A673 (cell line): ENCODE measurements at regions not wholly inside any gene's neighbourhood (a gene's known extent, or its start where the extent isn't known, plus 50 kb on each side); places are given as distances from the start of the nearest gene placed in this dataset.

Experiments used
- BruUV-seq: library from RNA; stranded (reverse); fragments of 400-500 nt; replicated peaks from 2 replicates; lab custom pipeline; 2021; lab: Mats Ljungman, UMichigan
- CTCF ChIA-PET: fragments of 300-600 bp; sonication (Branson Sonifier 250); formaldehyde crosslinking; loops from one replicate; lab custom pipeline; 2022; ENCODE audit warnings: antibody characterized with exemption; lab: Charles Lee
- POLR2A ChIA-PET: fragments of 300-600 bp; sonication (Branson Sonifier 250); formaldehyde crosslinking; loops from one replicate; lab custom pipeline; 2022; ENCODE audit warnings: antibody characterized with exemption; ENCODE audit not compliant: low non-redundant PET; lab: Charles Lee
- DNase-seq: peaks from one replicate; pipeline ENCODE4 v3.0.0-alpha.2; 2015; ENCODE audit warnings: low spot score
- H3K27ac ChIP-seq: fragments of 200-600 bp; sonication (generic); 2 replicates; pipeline ENCODE4 v1.5.1; 2016; ENCODE audit warnings: mixed run types, low read depth, mild to moderate bottlenecking, mixed read lengths, antibody characterized with exemption, low read length; ENCODE audit not compliant: poor library complexity, severe bottlenecking
- H3K27me3 ChIP-seq: fragments of 200-600 bp; sonication (generic); replicated peaks from 2 replicates; pipeline ENCODE4 v1.6.1; 2017; ENCODE audit warnings: mixed run types, low read depth, mild to moderate bottlenecking, mixed read lengths, antibody characterized with exemption, low read length; ENCODE audit not compliant: insufficient read depth, poor library complexity
- H3K36me3 ChIP-seq: fragments of 200-600 bp; sonication (generic); 2 replicates; pipeline ENCODE4 v1.6.1; 2016; ENCODE audit warnings: mixed run types, mild to moderate bottlenecking, mixed read lengths, antibody characterized with exemption, low read length; ENCODE audit not compliant: insufficient read depth, poor library complexity, severe bottlenecking
- H3K4me1 ChIP-seq: fragments of 200-600 bp; sonication (generic); 2 replicates; pipeline ENCODE4 v1.6.1; 2017; ENCODE audit warnings: mixed run types, mild to moderate bottlenecking, mixed read lengths, antibody characterized with exemption, low read length; ENCODE audit not compliant: insufficient read depth, poor library complexity, severe bottlenecking
- H3K4me3 ChIP-seq: fragments of 200-600 bp; sonication (generic); 2 replicates; pipeline ENCODE4 v1.5.1; 2016; ENCODE audit warnings: low read depth, mixed run types, mild to moderate bottlenecking, mixed read lengths, low read length; ENCODE audit not compliant: poor library complexity, severe bottlenecking
- H3K9me3 ChIP-seq: fragments of 200-600 bp; sonication (generic); 2 replicates; pipeline ENCODE4 v1.6.1; 2016; ENCODE audit warnings: mixed run types, low read depth, mild to moderate bottlenecking, mixed read lengths, antibody characterized with exemption, low read length; ENCODE audit not compliant: poor library complexity, severe bottlenecking
- EZH2 ChIP-seq: fragments of 200-600 bp; sonication (generic); IDR thresholded peaks from 2 replicates; pipeline ENCODE4 v1.6.1; 2017; ENCODE audit warnings: borderline replicate concordance, low read depth, mild to moderate bottlenecking, mixed read lengths, antibody characterized with exemption, low read length; ENCODE audit not compliant: poor library complexity, severe bottlenecking
- intact Hi-C: fragments of 100-400 bp; cut with micrococcal nuclease; formaldehyde crosslinking; loops from one replicate; pipeline ENCODE4 v1.10.0; 2022; ENCODE audit not compliant: unreplicated experiment
- TF ChIP-seq, protein P1 (sequence below): fragments of 300-800, 200-600 bp; sonication (generic); conservative IDR thresholded peaks from 2 replicates; pipeline ENCODE4 v1.5.1; 2017; ENCODE audit warnings: low read depth, mild to moderate bottlenecking, antibody characterized with exemption, low read length, moderate library complexity, mixed read lengths

- intact Hi-C loops: no loop called here
- no peak overlapping the region for H3K4me3 ChIP-seq
- H3K4me1 ChIP-seq: no peaks in the 10 kb centered on the region
- no TSS peak for BruUV-seq
- no peak overlapping the region for H3K27ac ChIP-seq
- no peak for DNase-seq
- H3K36me3 ChIP-seq: no peaks in the 10 kb centered on the region
- TF ChIP-seq EZH2: no peak
- TF ChIP-seq, protein P1, sequence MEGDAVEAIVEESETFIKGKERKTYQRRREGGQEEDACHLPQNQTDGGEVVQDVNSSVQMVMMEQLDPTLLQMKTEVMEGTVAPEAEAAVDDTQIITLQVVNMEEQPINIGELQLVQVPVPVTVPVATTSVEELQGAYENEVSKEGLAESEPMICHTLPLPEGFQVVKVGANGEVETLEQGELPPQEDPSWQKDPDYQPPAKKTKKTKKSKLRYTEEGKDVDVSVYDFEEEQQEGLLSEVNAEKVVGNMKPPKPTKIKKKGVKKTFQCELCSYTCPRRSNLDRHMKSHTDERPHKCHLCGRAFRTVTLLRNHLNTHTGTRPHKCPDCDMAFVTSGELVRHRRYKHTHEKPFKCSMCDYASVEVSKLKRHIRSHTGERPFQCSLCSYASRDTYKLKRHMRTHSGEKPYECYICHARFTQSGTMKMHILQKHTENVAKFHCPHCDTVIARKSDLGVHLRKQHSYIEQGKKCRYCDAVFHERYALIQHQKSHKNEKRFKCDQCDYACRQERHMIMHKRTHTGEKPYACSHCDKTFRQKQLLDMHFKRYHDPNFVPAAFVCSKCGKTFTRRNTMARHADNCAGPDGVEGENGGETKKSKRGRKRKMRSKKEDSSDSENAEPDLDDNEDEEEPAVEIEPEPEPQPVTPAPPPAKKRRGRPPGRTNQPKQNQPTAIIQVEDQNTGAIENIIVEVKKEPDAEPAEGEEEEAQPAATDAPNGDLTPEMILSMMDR: no peak
- CTCF ChIA-PET: no interaction called here
- H3K27me3 ChIP-seq: no peaks in the 10 kb centered on the region
- H3K9me3 ChIP-seq: no peaks in the 10 kb centered on the region
- POLR2A ChIA-PET: no interaction called here
Observed at GRCh38 chr12:40560848-40561247, 131.4 kb upstream of the CNTN1 start.

- H3K27me3 ChIP-seq: no peaks in the 10 kb centered on the region
- intact Hi-C loops: no loop called here
- CTCF ChIA-PET: no interaction called here
- DNase-seq: no peak
- POLR2A ChIA-PET: no interaction called here
- no TSS peak for BruUV-seq
- H3K27ac ChIP-seq: no peak overlapping the region
- no peaks in the 10 kb centered on the region for H3K9me3 ChIP-seq
- no peak overlapping the region for H3K4me3 ChIP-seq
- no peaks in the 10 kb centered on the region for H3K36me3 ChIP-seq
- no peaks in the 10 kb centered on the region for H3K4me1 ChIP-seq
- no peak for TF ChIP-seq EZH2
- TF ChIP-seq, protein P1: no peak
Observed at GRCh38 chr12:40561395-40561966, 130.8 kb upstream of the CNTN1 start.

DNA sequence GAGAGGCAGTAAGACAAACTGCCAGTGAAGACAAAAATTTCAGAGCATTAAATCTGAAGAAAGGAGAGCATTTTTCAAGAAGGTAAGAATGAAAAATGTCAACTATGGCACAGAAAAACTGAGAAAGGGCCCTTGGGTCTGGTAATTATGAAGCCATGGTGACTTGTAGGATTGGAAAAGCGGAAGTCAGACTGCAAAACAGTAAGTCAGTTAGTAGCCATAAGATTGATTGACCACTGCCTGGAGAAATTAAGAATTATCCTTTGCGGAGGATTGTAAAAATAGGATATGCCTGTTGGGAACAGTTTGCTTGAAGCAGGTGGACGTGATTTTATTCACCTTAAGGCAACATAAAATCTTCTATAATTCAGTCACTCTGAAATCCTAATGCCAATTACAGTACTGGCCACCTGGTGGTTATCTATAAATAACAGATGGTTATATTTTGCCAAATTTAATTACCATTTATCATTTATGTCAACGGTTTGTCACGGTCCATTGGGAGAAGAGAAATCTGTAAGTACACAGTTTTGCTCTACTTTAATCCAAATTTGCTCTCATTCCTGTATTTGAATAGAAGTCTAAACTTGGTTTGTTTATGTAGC is 127.1 kb upstream of the CNTN1 start:
- Histone ChIP-seq H3K4me3 (no peak overlapping the region), H3K36me3 (no peaks in the 10 kb centered on the region), H3K27ac (no peak overlapping the region), H3K27me3 (no peaks in the 10 kb centered on the region), H3K4me1 (no peaks in the 10 kb centered on the region), H3K9me3 (no peaks in the 10 kb centered on the region)
- no peak for DNase-seq
- POLR2A ChIA-PET: no interaction called here
- CTCF ChIA-PET: no interaction called here
- intact Hi-C loops: no loop called here
- TF ChIP-seq EZH2: no peak
- TF ChIP-seq, protein P1: no peak
- no TSS peak for BruUV-seq
